PC-9 (cell line): ENCODE measurements at regions not wholly inside any gene's neighbourhood (a gene's known extent, or its start where the extent isn't known, plus 50 kb on each side); places are given as distances from the start of the nearest gene placed in this dataset.

Source experiments
- BruUV-seq: library from RNA; stranded (reverse); fragments of 400-500 nt; replicated peaks from 2 replicates; lab custom pipeline; 2021; lab: Mats Ljungman, UMichigan
- CTCF ChIA-PET: fragments of 300-600 bp; sonication (Branson Sonifier 250); formaldehyde crosslinking; loops from one replicate; lab custom pipeline; 2022; ENCODE audit warnings: antibody characterized with exemption; lab: Charles Lee
- POLR2A ChIA-PET: fragments of 300-600 bp; sonication (Branson Sonifier 250); formaldehyde crosslinking; loops from one replicate; lab custom pipeline; 2022; ENCODE audit warnings: antibody characterized with exemption; ENCODE audit not compliant: unreplicated experiment; lab: Charles Lee
- DNase-seq, 2 experiments: peaks; one replicate each; pipeline versions ENCODE4 v3.0.0 to v3.0.0-alpha.2; 2015 to 2022; ENCODE audit warnings: mixed read lengths in 1 of 2
- H2AFZ ChIP-seq: fragments of 200-600 bp; sonication (generic); 2 replicates; pipeline ENCODE4 v1.8.1; 2017; ENCODE audit warnings: antibody characterized with exemption
- H3F3A ChIP-seq: fragments of 200-600 bp; sonication (generic); 2 replicates; pipeline ENCODE4 v1.8.1; 2017; ENCODE audit warnings: antibody characterized with exemption, mild to moderate bottlenecking, low read depth; ENCODE audit not compliant: insufficient read depth
- H3K27ac ChIP-seq: fragments of 200-600 bp; sonication (generic); 2 replicates; pipeline ENCODE4 v1.6.1; 2016; ENCODE audit warnings: mixed run types
- H3K27me3 ChIP-seq: fragments of 200-600 bp; sonication (generic); 2 replicates; pipeline ENCODE4 v1.6.1; 2016; ENCODE audit warnings: low read depth, mixed run types; ENCODE audit not compliant: insufficient read depth
- H3K36me3 ChIP-seq: fragments of 200-600 bp; sonication (generic); 2 replicates; pipeline ENCODE4 v1.6.1; 2016; ENCODE audit warnings: low read depth, mixed run types
- H3K4me1 ChIP-seq: fragments of 200-600 bp; sonication (generic); replicated peaks from 2 replicates; pipeline ENCODE4 v1.6.1; 2016; ENCODE audit warnings: mixed run types; ENCODE audit not compliant: insufficient read depth
- H3K4me2 ChIP-seq: fragments of 200-600 bp; sonication (generic); 2 replicates; pipeline ENCODE4 v1.6.1; 2017; ENCODE audit warnings: mixed run types
- H3K4me3 ChIP-seq: fragments of 200-600 bp; sonication (generic); 2 replicates; pipeline ENCODE4 v1.6.1; 2016; ENCODE audit warnings: mixed run types
- H3K79me2 ChIP-seq: fragments of 200-600 bp; sonication (generic); 2 replicates; pipeline ENCODE4 v1.6.1; 2017; ENCODE audit warnings: low read depth, mixed run types
- H3K9me2 ChIP-seq: fragments of 200-600 bp; sonication (generic); 2 replicates; pipeline ENCODE4 v1.8.1; 2017; ENCODE audit warnings: mild to moderate bottlenecking; ENCODE audit not compliant: insufficient read depth
- H3K9me3 ChIP-seq: fragments of 200-600 bp; sonication (generic); 2 replicates; pipeline ENCODE4 v1.8.1; 2016; ENCODE audit warnings: low read depth; ENCODE audit not compliant: insufficient read depth
- H4K20me1 ChIP-seq: fragments of 200-600 bp; sonication (generic); 2 replicates; pipeline ENCODE4 v1.8.1; 2017; ENCODE audit not compliant: insufficient read depth
- EZH2 ChIP-seq: fragments of 200-600 bp; sonication (generic); IDR thresholded peaks from 2 replicates; pipeline ENCODE4 v1.8.0; 2017; ENCODE audit warnings: antibody characterized with exemption, low read depth
- intact Hi-C: fragments of 100-400 bp; cut with micrococcal nuclease; formaldehyde crosslinking; loops from one replicate; pipeline ENCODE4 v1.10.0; 2022; ENCODE audit not compliant: unreplicated experiment
- TF ChIP-seq, protein P1 (sequence below): fragments of 200-600 bp; sonication (generic); conservative IDR thresholded peaks from 2 replicates; pipeline ENCODE4 v1.6.1; 2017; ENCODE audit warnings: mixed run types, antibody characterized with exemption, mild to moderate bottlenecking, moderate library complexity

DNA sequence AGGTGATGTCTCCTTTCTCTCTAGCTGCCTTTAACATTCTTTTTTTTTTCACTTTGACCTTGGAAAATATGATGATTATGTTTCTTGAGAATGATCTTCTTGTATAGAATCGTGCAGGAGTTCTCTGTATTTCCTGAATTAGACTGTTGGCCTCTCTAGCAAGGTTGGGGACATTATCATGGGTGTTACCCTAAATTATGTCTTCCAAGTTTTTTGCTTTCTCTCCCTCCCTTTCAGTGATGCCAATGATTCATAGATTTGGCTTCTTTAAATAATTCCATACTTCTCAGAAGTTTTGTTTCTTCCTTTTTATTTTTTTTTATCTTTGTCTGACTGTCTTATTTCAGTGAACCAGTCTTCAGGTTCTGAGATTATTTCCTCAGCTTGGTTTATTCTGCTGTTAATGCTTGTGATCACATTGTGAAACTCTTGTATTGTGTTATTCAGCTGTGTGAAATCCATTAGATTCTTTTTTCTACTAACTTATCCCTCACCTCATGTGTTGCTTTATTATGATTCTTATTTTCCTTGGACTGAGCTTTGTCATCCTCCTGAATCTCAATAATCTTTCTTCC, 268.4 kb upstream of the NRIP1 start:
- CTCF ChIA-PET, result no interaction called here
- H4K20me1 ChIP-seq, result no peaks in the 10 kb centered on the region

DNA sequence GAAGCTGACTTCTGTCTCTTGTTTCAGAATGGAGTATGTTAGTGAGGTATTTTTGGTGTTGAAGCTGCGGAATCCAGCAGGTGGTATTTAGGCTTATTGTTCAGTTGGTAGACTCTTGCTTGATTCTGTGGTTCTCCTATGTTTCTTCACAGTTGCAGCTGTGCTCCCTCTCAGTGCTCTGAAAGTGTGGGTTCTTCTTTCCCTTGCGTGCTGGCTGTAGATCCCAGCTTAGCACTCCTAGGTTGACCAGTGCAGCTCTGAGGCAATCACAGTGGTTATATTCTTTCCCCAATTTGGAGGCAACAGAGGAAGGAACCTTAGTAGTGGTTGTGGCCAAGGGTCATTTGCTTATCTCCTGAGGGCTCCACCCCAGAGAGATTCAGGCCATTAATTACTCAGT, 269.2 kb upstream of the NRIP1 start:
- no peaks in the 10 kb centered on the region for H4K20me1 ChIP-seq
- H3K9me2 ChIP-seq, result peaks cover 3% of the 10 kb centered on the region; the same call in 1 of the 2 replicates
- no peaks in the 10 kb centered on the region for H3K4me1 ChIP-seq
- BruUV-seq, result no TSS peak
- no peak overlapping the region for H3K4me2 ChIP-seq
- intact Hi-C loops, result no loop called here
- H3K27me3 ChIP-seq, result no peaks in the 10 kb centered on the region
- CTCF ChIA-PET, result no interaction called here
- TF ChIP-seq EZH2, result no peak
- TF ChIP-seq, protein P1, sequence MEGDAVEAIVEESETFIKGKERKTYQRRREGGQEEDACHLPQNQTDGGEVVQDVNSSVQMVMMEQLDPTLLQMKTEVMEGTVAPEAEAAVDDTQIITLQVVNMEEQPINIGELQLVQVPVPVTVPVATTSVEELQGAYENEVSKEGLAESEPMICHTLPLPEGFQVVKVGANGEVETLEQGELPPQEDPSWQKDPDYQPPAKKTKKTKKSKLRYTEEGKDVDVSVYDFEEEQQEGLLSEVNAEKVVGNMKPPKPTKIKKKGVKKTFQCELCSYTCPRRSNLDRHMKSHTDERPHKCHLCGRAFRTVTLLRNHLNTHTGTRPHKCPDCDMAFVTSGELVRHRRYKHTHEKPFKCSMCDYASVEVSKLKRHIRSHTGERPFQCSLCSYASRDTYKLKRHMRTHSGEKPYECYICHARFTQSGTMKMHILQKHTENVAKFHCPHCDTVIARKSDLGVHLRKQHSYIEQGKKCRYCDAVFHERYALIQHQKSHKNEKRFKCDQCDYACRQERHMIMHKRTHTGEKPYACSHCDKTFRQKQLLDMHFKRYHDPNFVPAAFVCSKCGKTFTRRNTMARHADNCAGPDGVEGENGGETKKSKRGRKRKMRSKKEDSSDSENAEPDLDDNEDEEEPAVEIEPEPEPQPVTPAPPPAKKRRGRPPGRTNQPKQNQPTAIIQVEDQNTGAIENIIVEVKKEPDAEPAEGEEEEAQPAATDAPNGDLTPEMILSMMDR, result no peak
- no peak overlapping the region for H2AFZ ChIP-seq
- H3K9me3 ChIP-seq, result no peaks in the 10 kb centered on the region
- H3K27ac ChIP-seq, result no peak overlapping the region
- DNase-seq, result no peak
- no peaks in the 10 kb centered on the region for H3K79me2 ChIP-seq
- POLR2A ChIA-PET, result interaction anchor here (0.6 kb wide), 1 partner anchor 26 kb away, joined by 4 read pairs; no protein-coding TSS in a partner anchor
- no peaks in the 10 kb centered on the region for H3K36me3 ChIP-seq
- H3K4me3 ChIP-seq, result no peak overlapping the region
- no peaks in the 10 kb centered on the region for H3F3A ChIP-seq

More for the DNA sequence above, 268.4 kb upstream of the NRIP1 start:
- Histone ChIP-seq H3K27ac (no peak overlapping the region), H2AFZ (no peak overlapping the region), H3K4me2 (no peak overlapping the region), H3K27me3 (no peaks in the 10 kb centered on the region), H3K36me3 (no peaks in the 10 kb centered on the region), H3K9me3 (no peaks in the 10 kb centered on the region), H3K9me2 (peaks cover 1% of the 10 kb centered on the region; the same call in 1 of the 2 replicates), H3K4me3 (no peak overlapping the region), H3K4me1 (no peaks in the 10 kb centered on the region), H3K79me2 (no peaks in the 10 kb centered on the region), H3F3A (no peaks in the 10 kb centered on the region)
- TF ChIP-seq EZH2, result no peak
- no peak for DNase-seq
- intact Hi-C loops, result no loop called here
- BruUV-seq, result no TSS peak
- POLR2A ChIA-PET, result no interaction called here

DNA sequence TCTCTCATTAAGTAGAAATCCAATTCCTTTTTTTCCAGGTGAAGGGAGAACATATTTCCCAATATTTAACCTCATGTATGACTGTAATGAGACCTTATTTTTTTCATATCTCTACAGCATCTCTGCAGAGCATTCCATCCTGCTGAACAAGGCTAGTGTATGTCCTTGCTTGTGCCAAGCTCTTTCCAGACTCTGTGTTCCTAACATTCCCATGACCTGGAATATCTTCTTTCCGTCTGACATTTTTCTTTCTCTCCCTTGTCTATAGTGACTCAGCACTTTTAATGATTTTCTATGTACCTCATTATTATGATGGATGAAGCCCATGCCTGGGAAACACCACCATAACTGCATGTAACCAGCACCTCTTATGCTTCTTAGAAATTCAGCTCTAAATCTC, 278.3 kb upstream of the NRIP1 start:
- intact Hi-C loops, result no loop called here
- Histone ChIP-seq H3K79me2 (no peaks in the 10 kb centered on the region), H3K27ac (no peak overlapping the region), H3K9me2 (0 out of 2 replicates have a peak, but pooled peaks cover 3% of the 10 kb centered on the region), H3K9me3 (no peaks in the 10 kb centered on the region), H3K4me3 (no peak overlapping the region), H4K20me1 (no peaks in the 10 kb centered on the region), H2AFZ (no peak overlapping the region), H3F3A (no peaks in the 10 kb centered on the region), H3K4me1 (no peaks in the 10 kb centered on the region), H3K36me3 (no peaks in the 10 kb centered on the region), H3K27me3 (no peaks in the 10 kb centered on the region), H3K4me2 (no peak overlapping the region)
- no peak for TF ChIP-seq EZH2
- TF ChIP-seq, protein P1, result no peak
- no peak for DNase-seq
- ChIA-PET POLR2A (no interaction called here), CTCF (no interaction called here)
- no TSS peak for BruUV-seq

DNA sequence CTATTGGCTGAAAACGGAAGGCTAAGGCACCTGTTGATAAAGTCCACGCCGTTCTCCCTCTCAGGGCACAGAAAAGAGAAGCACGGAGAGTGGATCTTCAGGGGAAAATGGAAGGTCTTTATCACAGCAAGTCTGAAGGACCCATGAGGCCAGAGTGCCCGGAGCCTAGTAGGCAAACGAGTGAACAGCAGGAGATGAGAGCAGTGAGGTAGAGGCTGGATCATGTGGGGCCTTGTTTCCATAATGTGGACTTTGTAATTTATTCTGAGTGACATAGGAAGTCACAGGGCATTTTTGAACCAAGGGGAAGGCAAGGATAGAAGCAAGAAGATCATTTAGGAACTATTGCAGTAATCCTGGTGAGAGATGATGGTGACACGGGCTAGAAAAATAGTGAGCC, 287.2 kb upstream of the NRIP1 start:
- H3K36me3 ChIP-seq, result no peaks in the 10 kb centered on the region
- no peak overlapping the region for H3K4me3 ChIP-seq
- intact Hi-C loops, result no loop called here
- DNase-seq, result no peak
- CTCF ChIA-PET, result no interaction called here
- H3K9me3 ChIP-seq, result no peaks in the 10 kb centered on the region
- BruUV-seq, result no TSS peak
- no peak overlapping the region for H3K27ac ChIP-seq
- no peaks in the 10 kb centered on the region for H3K79me2 ChIP-seq
- no peaks in the 10 kb centered on the region for H3F3A ChIP-seq
- TF ChIP-seq, protein P1, result no peak
- TF ChIP-seq EZH2, result no peak
- no peaks in the 10 kb centered on the region for H3K4me1 ChIP-seq
- H3K9me2 ChIP-seq, result no peaks in the 10 kb centered on the region
- no peaks in the 10 kb centered on the region for H3K27me3 ChIP-seq
- H3K4me2 ChIP-seq, result no peak overlapping the region
- POLR2A ChIA-PET, result no interaction called here
- H2AFZ ChIP-seq, result no peak overlapping the region
- no peaks in the 10 kb centered on the region for H4K20me1 ChIP-seq
